NCI-H2196 (cell line): ENCODE measurements at regions not wholly inside any gene's neighbourhood (a gene's known extent, or its start where the extent isn't known, plus 50 kb on each side); places are given as distances from the start of the nearest gene placed in this dataset.

Source experiments
- DNase-seq: peaks from one replicate; lab custom pipeline; 2025; ENCODE audit not compliant: unreplicated experiment; lab: John Stamatoyannopoulos, UW

GRCh38 chr9:21746550-21746949 lies 55.9 kb upstream of the MTAP start:
- no peak for DNase-seq

GRCh38 chr9:21747175-21747574 lies 55.3 kb upstream of the MTAP start:
- DNase-seq = no peak

- DNase-seq = no peak
Measured at GRCh38 chr9:21750021-21750735, 52.3 kb upstream of the MTAP start.

GRCh38 chr9:21751998-21752397 lies 50.4 kb upstream of the MTAP start:
- no peak for DNase-seq
